Bronchial epithelial cell (primary cell): ENCODE measurements at regions not wholly inside any gene's neighbourhood (a gene's known extent, or its start where the extent isn't known, plus 50 kb on each side); places are given as distances from the start of the nearest gene placed in this dataset.

ENCODE experiments used
- DNase-seq: peaks from one replicate; pipeline ENCODE4 v3.0.0-alpha.2; 2010; ENCODE audit warnings: low read depth
- FAIRE-seq: peaks from 2 replicates; lab custom pipeline; 2011; peaks lifted over from hg19 to GRCh38; lab: Jason Lieb, UNC
- H3K27me3 ChIP-seq: 2 replicates; pipeline ENCODE4 v1.5.1; 2011; ENCODE audit warnings: low read length; ENCODE audit not compliant: control insufficient read depth, insufficient read depth
- H3K36me3 ChIP-seq: 2 replicates; pipeline ENCODE4 v1.5.1; 2011; ENCODE audit warnings: low read length; ENCODE audit not compliant: control insufficient read depth, insufficient read depth
- H3K4me3 ChIP-seq: 2 replicates; pipeline ENCODE4 v1.5.1; 2011; ENCODE audit warnings: mild to moderate bottlenecking, low read depth, low read length, control low read depth
- TF ChIP-seq, protein P1 (sequence below): IDR thresholded peaks from 2 replicates; pipeline ENCODE4 v1.5.1; 2011; ENCODE audit warnings: mild to moderate bottlenecking, moderate library complexity, low read length, control low read depth, inconsistent platforms; ENCODE audit not compliant: insufficient read depth, severe bottlenecking

- FAIRE-seq, result no peak
- TF ChIP-seq, protein P1, sequence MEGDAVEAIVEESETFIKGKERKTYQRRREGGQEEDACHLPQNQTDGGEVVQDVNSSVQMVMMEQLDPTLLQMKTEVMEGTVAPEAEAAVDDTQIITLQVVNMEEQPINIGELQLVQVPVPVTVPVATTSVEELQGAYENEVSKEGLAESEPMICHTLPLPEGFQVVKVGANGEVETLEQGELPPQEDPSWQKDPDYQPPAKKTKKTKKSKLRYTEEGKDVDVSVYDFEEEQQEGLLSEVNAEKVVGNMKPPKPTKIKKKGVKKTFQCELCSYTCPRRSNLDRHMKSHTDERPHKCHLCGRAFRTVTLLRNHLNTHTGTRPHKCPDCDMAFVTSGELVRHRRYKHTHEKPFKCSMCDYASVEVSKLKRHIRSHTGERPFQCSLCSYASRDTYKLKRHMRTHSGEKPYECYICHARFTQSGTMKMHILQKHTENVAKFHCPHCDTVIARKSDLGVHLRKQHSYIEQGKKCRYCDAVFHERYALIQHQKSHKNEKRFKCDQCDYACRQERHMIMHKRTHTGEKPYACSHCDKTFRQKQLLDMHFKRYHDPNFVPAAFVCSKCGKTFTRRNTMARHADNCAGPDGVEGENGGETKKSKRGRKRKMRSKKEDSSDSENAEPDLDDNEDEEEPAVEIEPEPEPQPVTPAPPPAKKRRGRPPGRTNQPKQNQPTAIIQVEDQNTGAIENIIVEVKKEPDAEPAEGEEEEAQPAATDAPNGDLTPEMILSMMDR, result no peak
- no peaks in the 10 kb centered on the region for H3K27me3 ChIP-seq
- H3K4me3 ChIP-seq, result no peak overlapping the region
- DNase-seq, result no peak
- H3K36me3 ChIP-seq, result no peaks in the 10 kb centered on the region
Observed at GRCh38 chr11:69384251-69385143, 90.5 kb downstream of the MYEOV start.

- Histone ChIP-seq H3K4me3 (no peak overlapping the region), H3K27me3 (no peaks in the 10 kb centered on the region), H3K36me3 (no peaks in the 10 kb centered on the region)
- TF ChIP-seq, protein P1, result no peak
- DNase-seq, result no peak
- FAIRE-seq, result no peak
Observed at GRCh38 chr11:69385144-69385820, 91.3 kb downstream of the MYEOV start.

DNA sequence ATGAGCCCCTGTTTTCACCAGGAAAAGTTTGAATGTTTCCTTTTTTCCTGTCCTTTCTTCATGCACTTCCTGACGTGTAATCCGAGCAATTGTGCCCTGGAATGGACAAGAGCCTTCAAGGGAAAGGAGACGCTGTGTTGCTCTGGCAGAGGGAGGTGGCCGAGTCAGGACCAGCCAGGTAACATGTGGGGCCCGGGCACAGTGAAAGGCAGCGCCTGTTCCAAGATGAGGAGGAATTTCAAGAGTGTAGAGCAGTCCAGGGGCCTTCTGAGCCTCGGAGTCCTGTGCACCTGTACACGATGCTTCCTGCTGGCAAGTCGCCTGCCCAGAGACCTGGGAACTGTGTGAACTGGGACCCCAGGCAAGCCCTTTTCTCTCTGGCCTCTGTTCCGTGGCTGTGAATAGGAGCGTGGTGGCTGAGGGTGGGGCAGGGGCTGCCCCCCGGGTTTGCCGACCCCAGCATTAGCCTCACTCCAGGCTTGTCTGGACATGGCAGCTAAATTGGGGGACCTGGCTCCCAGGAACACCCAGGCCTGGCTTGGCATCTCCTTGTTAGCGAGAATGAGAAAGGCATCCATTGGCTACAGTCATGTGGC lies 92.0 kb downstream of the MYEOV start:
- H3K36me3 ChIP-seq, result no peaks in the 10 kb centered on the region
- no peak overlapping the region for H3K4me3 ChIP-seq
- DNase-seq, result no peak
- no peaks in the 10 kb centered on the region for H3K27me3 ChIP-seq
- TF ChIP-seq, protein P1, result no peak
- FAIRE-seq, result no peak

- no peak for DNase-seq
- FAIRE-seq, result no peak
- TF ChIP-seq, protein P1, result no peak
Observed at GRCh38 chr11:69386594-69387408, 92.8 kb downstream of the MYEOV start.

GRCh38 chr11:69387409-69387885 lies 93.5 kb downstream of the MYEOV start:
- peak; percentile 35 for DNase-seq
- Histone ChIP-seq H3K27me3 (no peaks in the 10 kb centered on the region), H3K36me3 (no peaks in the 10 kb centered on the region), H3K4me3 (no peak overlapping the region)
- TF ChIP-seq, protein P1, result no peak
- no peak for FAIRE-seq

More at GRCh38 chr11:69386594-69387408, 92.8 kb downstream of the MYEOV start:
- Histone ChIP-seq H3K36me3 (no peaks in the 10 kb centered on the region), H3K27me3 (no peaks in the 10 kb centered on the region), H3K4me3 (no peak overlapping the region)
